Neural cell (in vitro differentiated cells): ENCODE measurements at regions not wholly inside any gene's neighbourhood (a gene's known extent, or its start where the extent isn't known, plus 50 kb on each side); places are given as distances from the start of the nearest gene placed in this dataset.

ENCODE experiments used
- H2AFZ ChIP-seq: fragments of 200-600, 300-800 bp; sonication (generic), shearing (Covaris generic); 2 replicates; pipeline ENCODE4 v1.6.0; 2014; ENCODE audit warnings: low read depth, mild to moderate bottlenecking, antibody characterized with exemption, low read length, moderate library complexity
- H3F3A ChIP-seq: fragments of 200-600 bp; shearing (Covaris generic); 2 replicates; pipeline ENCODE4 v1.6.1; 2016; ENCODE audit warnings: mild to moderate bottlenecking, moderate library complexity, mixed read lengths, antibody characterized with exemption, low read length; ENCODE audit not compliant: insufficient read depth, poor library complexity, severe bottlenecking
- H3K27ac ChIP-seq: fragments of 200-600, 300-800 bp; sonication (generic), shearing (Covaris generic); 2 replicates; pipeline ENCODE4 v1.5.1; 2014; ENCODE audit warnings: mild to moderate bottlenecking, low read length, moderate library complexity
- H3K27me3 ChIP-seq: fragments of 300-800, 200-600 bp; sonication (generic), shearing (Covaris generic); 2 replicates; pipeline ENCODE4 v1.6.0; 2014; ENCODE audit warnings: mild to moderate bottlenecking, low read depth, low read length, moderate library complexity; ENCODE audit not compliant: insufficient read depth
- H3K36me3 ChIP-seq: fragments of 300-800, 200-600 bp; sonication (generic), shearing (Covaris generic); 2 replicates; pipeline ENCODE4 v1.5.1; 2014; ENCODE audit warnings: mild to moderate bottlenecking, antibody characterized with exemption, low read length, moderate library complexity; ENCODE audit not compliant: insufficient read depth
- H3K4me2 ChIP-seq: fragments of 300-800, 200-600 bp; sonication (generic), shearing (Covaris generic); 2 replicates; pipeline ENCODE4 v1.6.0; 2014; ENCODE audit warnings: mild to moderate bottlenecking, low read length
- H3K4me3 ChIP-seq: fragments of 300-800, 200-600 bp; sonication (generic), shearing (Covaris generic); 2 replicates; pipeline ENCODE4 v1.5.1; 2014; ENCODE audit warnings: mild to moderate bottlenecking, low read length, moderate library complexity
- H3K79me2 ChIP-seq: fragments of 200-600 bp; shearing (Covaris generic); replicated peaks from 2 replicates; pipeline ENCODE4 v1.6.0; 2014; ENCODE audit warnings: mild to moderate bottlenecking, low read length, moderate library complexity; ENCODE audit not compliant: insufficient read depth
- H3K9ac ChIP-seq: fragments of 300-800, 200-600 bp; sonication (generic), shearing (Covaris generic); 2 replicates; pipeline ENCODE4 v1.6.1; 2016; ENCODE audit warnings: mild to moderate bottlenecking, low read length, mixed read lengths
- H3K9me2 ChIP-seq: fragments of 200-600 bp; shearing (Covaris generic); 2 replicates; pipeline ENCODE4 v1.6.1; 2016; ENCODE audit warnings: mild to moderate bottlenecking, low read length, mixed read lengths; ENCODE audit not compliant: insufficient read depth
- H3K9me3 ChIP-seq: fragments of 200-600, 300-800 bp; sonication (generic), shearing (Covaris generic); 2 replicates; pipeline ENCODE4 v1.6.1; 2016; ENCODE audit warnings: mild to moderate bottlenecking, mixed run types, low read length, moderate library complexity, mixed read lengths
- H4K20me1 ChIP-seq: fragments of 200-600 bp; shearing (Covaris generic); 2 replicates; pipeline ENCODE4 v1.6.1; 2016; ENCODE audit warnings: mild to moderate bottlenecking, mixed run types; ENCODE audit not compliant: insufficient read depth
- CTCF ChIP-seq: fragments of 450-650 bp; IDR thresholded peaks from 2 replicates; pipeline ENCODE4 v1.5.1; 2014; ENCODE audit warnings: antibody characterized with exemption, mild to moderate bottlenecking, moderate library complexity; ENCODE audit not compliant: poor library complexity, severe bottlenecking
- EP300 ChIP-seq: fragments of 450-650 bp; conservative IDR thresholded peaks from 2 replicates; pipeline ENCODE4 v1.6.1; 2014; ENCODE audit warnings: antibody characterized with exemption, mild to moderate bottlenecking, moderate library complexity; ENCODE audit not compliant: poor library complexity, severe bottlenecking
- EZH2 ChIP-seq: fragments of 200-600, 300-800 bp; shearing (Covaris generic), sonication (generic); IDR thresholded peaks from 2 replicates; pipeline ENCODE4 v1.6.1; 2014; ENCODE audit warnings: antibody characterized with exemption, low read length, borderline replicate concordance, mild to moderate bottlenecking; ENCODE audit not compliant: insufficient read depth, poor library complexity, severe bottlenecking
- MXI1 ChIP-seq: fragments of 450-650 bp; conservative IDR thresholded peaks from 2 replicates; pipeline ENCODE4 v1.6.1; 2014; ENCODE audit warnings: antibody characterized with exemption, mild to moderate bottlenecking; ENCODE audit not compliant: poor library complexity, severe bottlenecking
- POLR2AphosphoS5 ChIP-seq: IDR thresholded peaks from 2 replicates; pipeline ENCODE4 v1.6.1; 2012
- RAD21 ChIP-seq: fragments of 450-650 bp; conservative IDR thresholded peaks from 2 replicates; pipeline ENCODE4 v1.6.1; 2014; ENCODE audit warnings: antibody characterized with exemption, mild to moderate bottlenecking, moderate library complexity
- REST ChIP-seq: IDR thresholded peaks from 2 replicates; pipeline ENCODE4 v1.6.1; 2012; ENCODE audit warnings: borderline replicate concordance
- SMC3 ChIP-seq: fragments of 450-650 bp; conservative IDR thresholded peaks from 2 replicates; pipeline ENCODE4 v1.6.1; 2014; ENCODE audit warnings: antibody characterized with exemption, mild to moderate bottlenecking, moderate library complexity; ENCODE audit not compliant: poor library complexity
- TAF1 ChIP-seq: IDR thresholded peaks from 2 replicates; pipeline ENCODE4 v1.6.1; 2012; ENCODE audit warnings: low read depth

GRCh38 chr4:27278615-27279375 is 418.2 kb downstream of the STIM2 start:
- Histone ChIP-seq H2AFZ (no peak overlapping the region), H3K27ac (no peak overlapping the region), H3K9me2 (no peaks in the 10 kb centered on the region), H3K9me3 (no peaks in the 10 kb centered on the region), H3K36me3 (no peaks in the 10 kb centered on the region), H3K27me3 (no peaks in the 10 kb centered on the region), H3K9ac (no peak overlapping the region), H3F3A (no peaks in the 10 kb centered on the region), H3K4me2 (no peak overlapping the region), H3K79me2 (no peaks in the 10 kb centered on the region), H3K4me3 (no peak overlapping the region), H4K20me1 (no peaks in the 10 kb centered on the region)
- TF ChIP-seq TAF1 (no peak), MXI1 (no peak), EP300 (no peak), REST (peak; percentile 69), POLR2AphosphoS5 (no peak), RAD21 (no peak), EZH2 (no peak), SMC3 (no peak)

- H2AFZ ChIP-seq = no peak overlapping the region
These were observed 427.9 kb downstream of the STIM2 start for GRCh38 chr4:27288496-27288895.

More at GRCh38 chr4:27288496-27288895, 427.9 kb downstream of the STIM2 start:
- no peaks in the 10 kb centered on the region for H3K27me3 ChIP-seq
- H3K9me3 ChIP-seq = no peaks in the 10 kb centered on the region
- no peak overlapping the region for H3K9ac ChIP-seq
- H3F3A ChIP-seq = no peaks in the 10 kb centered on the region
- H3K9me2 ChIP-seq = no peaks in the 10 kb centered on the region
- no peaks in the 10 kb centered on the region for H3K79me2 ChIP-seq
- no peak overlapping the region for H3K27ac ChIP-seq
- no peak overlapping the region for H3K4me3 ChIP-seq
- H4K20me1 ChIP-seq = no peaks in the 10 kb centered on the region
- H3K4me2 ChIP-seq = no peak overlapping the region
- TF ChIP-seq RAD21 (no peak), TAF1 (no peak), MXI1 (no peak), EZH2 (no peak), POLR2AphosphoS5 (no peak), SMC3 (no peak), EP300 (no peak), CTCF (no peak), REST (no peak)
- no peaks in the 10 kb centered on the region for H3K36me3 ChIP-seq
